ENCODE measurements at regions not wholly inside any gene's neighbourhood (a gene's known extent, or its start where the extent isn't known, plus 50 kb on each side); places are given as distances from the start of the nearest gene placed in this dataset.

DNA sequence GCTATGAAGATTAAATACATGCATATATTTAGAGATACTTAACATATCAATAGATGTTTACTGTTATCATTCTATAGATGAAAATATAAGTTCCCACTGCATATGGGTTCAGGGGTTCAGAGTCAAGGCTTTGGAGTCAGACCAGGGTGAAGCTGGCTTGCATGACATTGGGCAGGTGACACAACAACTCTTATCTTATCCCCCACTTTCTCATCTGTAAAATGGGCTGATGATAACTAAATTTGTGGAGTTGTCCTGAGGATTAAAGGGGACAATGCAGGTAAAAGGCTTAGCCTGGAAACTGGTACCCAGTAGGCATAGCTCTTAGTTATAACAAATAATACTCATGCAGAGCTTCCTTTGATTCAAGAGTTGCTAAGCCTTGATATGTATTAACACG is 72.6 kb upstream of the BRINP1 start:
- DNase-seq, result no peak

DNA sequence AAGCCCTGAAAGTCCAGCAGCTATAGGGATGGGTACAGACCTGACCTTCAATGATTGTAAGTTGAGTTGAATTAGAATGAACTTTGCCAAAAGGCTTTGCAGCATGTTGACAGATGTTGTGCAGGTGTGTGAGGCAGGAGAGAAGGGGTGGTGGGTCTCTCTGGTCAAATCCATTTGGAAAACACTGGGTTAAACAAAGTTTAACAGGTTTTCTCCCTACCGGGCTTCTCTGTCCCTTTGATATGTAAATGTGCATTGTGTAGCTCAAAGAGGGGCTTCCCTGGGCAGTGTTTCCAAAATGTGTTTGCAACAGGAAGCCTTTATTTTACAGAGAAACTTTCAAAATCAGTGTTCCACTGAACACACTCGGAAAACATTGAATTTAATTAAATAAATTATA is 72.1 kb upstream of the BRINP1 start:
- DNase-seq, result no peak

DNA sequence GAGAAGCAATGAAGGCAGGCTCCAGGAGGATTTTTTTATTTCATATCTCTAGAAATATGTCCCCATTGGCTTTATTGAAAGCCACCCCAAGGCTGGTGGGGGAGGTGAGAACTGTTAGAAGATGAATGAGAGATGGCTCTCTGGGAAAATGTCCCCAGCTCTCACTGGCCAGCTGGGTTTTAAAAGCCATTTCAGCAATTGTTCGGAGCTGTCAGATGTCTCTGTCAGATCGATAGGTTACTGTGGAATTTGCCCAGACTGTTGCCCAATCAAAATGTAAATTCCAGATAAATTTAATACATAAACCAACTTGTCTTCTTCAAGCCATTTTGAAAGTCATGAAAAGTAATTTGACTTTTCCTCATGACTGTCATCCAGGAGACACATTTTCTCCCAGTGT is 67.0 kb upstream of the BRINP1 start:
- no peak for DNase-seq

DNA sequence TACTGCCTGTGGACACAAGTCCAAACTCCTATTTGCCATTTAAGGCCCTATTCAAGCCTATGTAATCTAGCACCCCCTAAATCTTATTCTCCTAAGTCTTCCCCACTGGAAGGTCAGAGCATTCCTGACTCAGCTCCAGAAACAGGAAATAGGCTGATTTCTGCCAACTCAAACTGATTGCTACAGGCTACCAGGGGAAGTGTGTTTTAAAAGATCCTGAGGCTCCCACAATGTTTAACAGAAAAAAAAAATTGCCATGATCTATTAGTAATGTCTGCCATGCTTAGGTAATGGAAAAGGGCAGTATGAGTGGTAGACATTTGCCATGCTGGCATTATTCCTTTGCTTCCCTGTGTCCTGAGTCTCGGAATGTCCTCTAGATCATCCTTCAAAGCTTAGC is 65.8 kb upstream of the BRINP1 start:
- no peak for DNase-seq

DNA sequence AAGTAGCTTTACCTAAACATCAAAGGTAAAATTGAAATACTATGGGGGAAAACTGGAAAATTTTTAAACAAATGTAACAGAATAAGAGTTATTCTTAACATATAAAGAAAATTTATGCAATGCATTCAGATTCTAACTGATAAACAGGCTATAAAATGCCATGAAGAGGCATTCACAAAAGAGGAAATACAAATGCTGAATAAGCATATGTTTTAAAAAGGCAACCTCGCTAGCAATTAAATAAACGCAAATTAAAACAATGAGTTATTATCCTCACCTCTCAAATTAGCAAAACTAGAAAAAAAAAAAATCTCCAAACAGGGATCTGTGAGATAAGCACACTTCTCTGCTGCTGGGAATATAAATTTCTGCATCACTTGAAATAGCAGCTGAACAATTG is 63.2 kb upstream of the BRINP1 start:
- DNase-seq, result no peak

DNA sequence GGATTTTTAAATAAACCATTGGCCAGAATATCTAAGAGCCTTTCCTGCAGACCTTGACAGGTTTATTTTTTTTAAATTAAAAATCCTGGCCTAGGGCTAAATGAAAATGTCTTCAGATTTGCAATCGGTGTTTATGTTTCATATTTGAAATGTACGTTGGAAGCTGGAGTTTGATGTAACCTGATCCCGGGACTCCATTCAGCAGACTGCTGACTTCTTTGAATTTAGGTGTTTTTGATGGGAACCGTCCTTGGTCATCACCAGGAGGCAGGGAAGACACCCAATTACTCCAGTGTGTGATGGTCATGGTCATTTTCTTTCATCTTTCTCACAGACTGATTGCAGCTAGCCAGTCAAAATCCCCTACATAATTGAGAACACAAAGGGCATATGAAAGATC is 60.1 kb upstream of the BRINP1 start:
- DNase-seq, result no peak

DNA sequence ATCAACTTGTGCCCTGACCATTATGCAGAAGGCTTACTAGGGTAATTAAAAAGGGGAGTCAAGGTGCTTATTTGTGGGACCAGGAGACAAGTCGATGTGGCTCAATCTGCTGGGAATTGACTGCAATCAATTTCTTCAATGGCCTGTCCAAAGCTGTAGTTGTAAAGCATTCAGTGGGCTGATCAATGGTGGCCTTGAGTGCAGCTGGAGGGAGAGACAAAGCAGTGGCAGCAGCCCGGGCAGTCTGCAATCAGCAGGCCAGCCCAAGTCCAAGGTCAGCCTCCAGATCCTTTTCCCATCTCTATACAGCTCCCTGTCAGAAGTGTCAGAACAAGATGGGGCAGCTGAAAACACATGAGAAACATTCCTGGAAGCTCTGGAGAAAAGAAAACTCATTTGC is 51.0 kb upstream of the BRINP1 start:
- DNase-seq, result no peak

Measured in T-helper 1 cell (primary cell).